ENCODE measurements at regions not wholly inside any gene's neighbourhood (a gene's known extent, or its start where the extent isn't known, plus 50 kb on each side); places are given as distances from the start of the nearest gene placed in this dataset.

- no peak for DNase-seq (ENCODE audit: low read depth)
Observed at GRCh38 chr10:128557149-128557710, 431.0 kb upstream of the MKI67 start.

GRCh38 chr10:128560406-128560805 lies 434.2 kb upstream of the MKI67 start:
- DNase-seq (ENCODE audit: low read depth): no peak

- no peak for DNase-seq (ENCODE audit: low read depth)
Observed at GRCh38 chr10:128560993-128561392, 434.8 kb upstream of the MKI67 start.

- DNase-seq (ENCODE audit: low read depth): no peak
Observed at GRCh38 chr10:128563387-128563786, 437.2 kb upstream of the MKI67 start.

GRCh38 chr10:128563904-128564303 lies 437.7 kb upstream of the MKI67 start:
- DNase-seq (ENCODE audit: low read depth): no peak

GRCh38 chr10:128566361-128566968 lies 440.2 kb upstream of the MKI67 start:
- DNase-seq (ENCODE audit: low read depth): no peak

- no peak for DNase-seq (ENCODE audit: low read depth)
Observed at GRCh38 chr10:128567551-128567950, 441.3 kb upstream of the MKI67 start.

- DNase-seq (ENCODE audit: low read depth): no peak
Observed at GRCh38 chr10:128568041-128568440, 441.8 kb upstream of the MKI67 start.

GRCh38 chr10:128568491-128568890 lies 442.3 kb upstream of the MKI67 start:
- no peak for DNase-seq (ENCODE audit: low read depth)

GRCh38 chr10:128568990-128569945 lies 443.0 kb upstream of the MKI67 start:
- DNase-seq (ENCODE audit: low read depth): no peak

- no peak for DNase-seq (ENCODE audit: low read depth)
Observed at GRCh38 chr10:128570319-128570995, 444.2 kb upstream of the MKI67 start.

- DNase-seq (ENCODE audit: low read depth): no peak
Observed at GRCh38 chr10:128571071-128571470, 444.8 kb upstream of the MKI67 start.

- DNase-seq (ENCODE audit: low read depth): no peak
Observed at GRCh38 chr10:128571745-128572144, 445.5 kb upstream of the MKI67 start.

- DNase-seq (ENCODE audit: low read depth): no peak
Observed at GRCh38 chr10:128572696-128573095, 446.5 kb upstream of the MKI67 start.

- no peak for DNase-seq (ENCODE audit: low read depth)
Observed at GRCh38 chr10:128573281-128573845, 447.1 kb upstream of the MKI67 start.

- DNase-seq (ENCODE audit: low read depth): no peak
Observed at GRCh38 chr10:128573986-128574385, 447.8 kb upstream of the MKI67 start.

GRCh38 chr10:128574581-128575210 lies 448.5 kb upstream of the MKI67 start:
- no peak for DNase-seq (ENCODE audit: low read depth)

GRCh38 chr10:128575761-128576160 lies 449.5 kb upstream of the MKI67 start:
- DNase-seq (ENCODE audit: low read depth): no peak

GRCh38 chr10:128576336-128576735 lies 450.1 kb upstream of the MKI67 start:
- DNase-seq (ENCODE audit: low read depth): no peak

GRCh38 chr10:128576943-128577670 lies 450.9 kb upstream of the MKI67 start:
- no peak for DNase-seq (ENCODE audit: low read depth)
